ENCODE measurements at regions not wholly inside any gene's neighbourhood (a gene's known extent, or its start where the extent isn't known, plus 50 kb on each side); places are given as distances from the start of the nearest gene placed in this dataset.

DNA sequence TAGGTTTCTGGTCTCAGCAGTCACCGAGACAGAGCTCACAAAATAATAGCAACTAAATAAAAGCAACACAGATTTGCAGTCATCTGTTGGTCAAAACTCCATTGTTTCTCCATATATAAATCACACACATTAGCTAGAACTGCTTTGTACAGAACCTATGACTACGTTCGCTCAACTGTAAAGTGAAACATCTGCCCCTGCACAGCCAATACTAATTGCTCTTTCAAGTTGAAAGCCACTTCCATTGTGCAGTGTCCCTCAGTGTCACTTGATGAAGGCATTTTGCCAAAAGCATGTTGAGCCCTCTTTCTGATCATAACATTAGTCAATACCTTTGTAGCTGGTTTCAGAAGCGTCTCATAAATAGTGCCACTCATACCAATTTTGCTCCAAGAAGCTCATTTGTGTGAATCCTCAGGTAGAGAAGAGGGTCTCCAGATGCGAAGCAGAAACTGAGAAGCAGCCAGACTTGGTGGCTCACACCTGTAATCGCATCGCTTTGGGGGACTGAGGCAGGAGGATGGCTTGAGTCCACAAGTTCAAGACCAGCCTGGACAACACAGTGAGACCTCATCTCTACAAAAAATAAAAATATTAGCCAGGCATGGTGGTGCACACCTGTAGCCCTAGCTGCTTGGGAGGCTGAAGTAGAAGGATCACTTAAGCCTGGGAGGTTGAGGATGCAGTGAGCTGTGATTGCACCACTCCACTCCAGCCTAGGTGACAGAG is 68.9 kb downstream of the PERP start:
- no peaks in the 10 kb centered on the region for H3K36me3 ChIP-seq (ENCODE audit: insufficient read depth)
- H3K4me1 ChIP-seq (ENCODE audit: insufficient read depth), result no peaks in the 10 kb centered on the region
- H3K79me2 ChIP-seq (replicated peaks; ENCODE audit: insufficient read depth), result no peaks in the 10 kb centered on the region
- H3K27ac ChIP-seq (ENCODE audit: low read depth), result no peak overlapping the region
- Mint-ChIP-seq H3K27ac (no peak overlapping the region), H3K4me1 (no peaks in the 10 kb centered on the region), H3K36me3 (ENCODE audit: low read depth) (no peaks in the 10 kb centered on the region), H3K27me3 (ENCODE audit: insufficient read depth, low read depth, poor library complexity) (peaks cover 4% of the 10 kb centered on the region), H3K4me3 (no peak overlapping the region), H3K9me3 (peaks cover 3% of the 10 kb centered on the region; the same call in 2 of the 3 replicates)
- ATAC-seq, result no peak
- H3K4me2 ChIP-seq, result no peak overlapping the region
- no peaks in the 10 kb centered on the region for H3K27me3 ChIP-seq (ENCODE audit: insufficient read depth)
- DNase-seq (ENCODE audit: low spot score), result no peak
- TF ChIP-seq POLR2AphosphoS5 (IDR thresholded peaks at IDR 0.05; ENCODE audit: low read depth) (no peak), STAT1 (IDR thresholded peaks at IDR 0.05; ENCODE audit: unreplicated experiment) (no peak), CREB1 (CRISPR knock-in tag; IDR thresholded peaks at IDR 0.05; ENCODE audit: low read depth) (no peak), EZH2 (IDR thresholded peaks at IDR 0.05; ENCODE audit: low read depth, unreplicated experiment) (no peak), NANOG (IDR thresholded peaks at IDR 0.05; ENCODE audit: borderline replicate concordance) (no peak), ZNF114 (CRISPR knock-in tag; IDR thresholded peaks at IDR 0.05) (no peak), EZH2phosphoT487 (IDR thresholded peaks at IDR 0.05; ENCODE audit: unreplicated experiment) (no peak)
- TF ChIP-seq, protein P1, sequence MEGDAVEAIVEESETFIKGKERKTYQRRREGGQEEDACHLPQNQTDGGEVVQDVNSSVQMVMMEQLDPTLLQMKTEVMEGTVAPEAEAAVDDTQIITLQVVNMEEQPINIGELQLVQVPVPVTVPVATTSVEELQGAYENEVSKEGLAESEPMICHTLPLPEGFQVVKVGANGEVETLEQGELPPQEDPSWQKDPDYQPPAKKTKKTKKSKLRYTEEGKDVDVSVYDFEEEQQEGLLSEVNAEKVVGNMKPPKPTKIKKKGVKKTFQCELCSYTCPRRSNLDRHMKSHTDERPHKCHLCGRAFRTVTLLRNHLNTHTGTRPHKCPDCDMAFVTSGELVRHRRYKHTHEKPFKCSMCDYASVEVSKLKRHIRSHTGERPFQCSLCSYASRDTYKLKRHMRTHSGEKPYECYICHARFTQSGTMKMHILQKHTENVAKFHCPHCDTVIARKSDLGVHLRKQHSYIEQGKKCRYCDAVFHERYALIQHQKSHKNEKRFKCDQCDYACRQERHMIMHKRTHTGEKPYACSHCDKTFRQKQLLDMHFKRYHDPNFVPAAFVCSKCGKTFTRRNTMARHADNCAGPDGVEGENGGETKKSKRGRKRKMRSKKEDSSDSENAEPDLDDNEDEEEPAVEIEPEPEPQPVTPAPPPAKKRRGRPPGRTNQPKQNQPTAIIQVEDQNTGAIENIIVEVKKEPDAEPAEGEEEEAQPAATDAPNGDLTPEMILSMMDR (conservative IDR thresholded peaks at IDR 0.05; ENCODE audit: low read depth in 2 of 2), result no peak
- TF ChIP-seq, protein P2, sequence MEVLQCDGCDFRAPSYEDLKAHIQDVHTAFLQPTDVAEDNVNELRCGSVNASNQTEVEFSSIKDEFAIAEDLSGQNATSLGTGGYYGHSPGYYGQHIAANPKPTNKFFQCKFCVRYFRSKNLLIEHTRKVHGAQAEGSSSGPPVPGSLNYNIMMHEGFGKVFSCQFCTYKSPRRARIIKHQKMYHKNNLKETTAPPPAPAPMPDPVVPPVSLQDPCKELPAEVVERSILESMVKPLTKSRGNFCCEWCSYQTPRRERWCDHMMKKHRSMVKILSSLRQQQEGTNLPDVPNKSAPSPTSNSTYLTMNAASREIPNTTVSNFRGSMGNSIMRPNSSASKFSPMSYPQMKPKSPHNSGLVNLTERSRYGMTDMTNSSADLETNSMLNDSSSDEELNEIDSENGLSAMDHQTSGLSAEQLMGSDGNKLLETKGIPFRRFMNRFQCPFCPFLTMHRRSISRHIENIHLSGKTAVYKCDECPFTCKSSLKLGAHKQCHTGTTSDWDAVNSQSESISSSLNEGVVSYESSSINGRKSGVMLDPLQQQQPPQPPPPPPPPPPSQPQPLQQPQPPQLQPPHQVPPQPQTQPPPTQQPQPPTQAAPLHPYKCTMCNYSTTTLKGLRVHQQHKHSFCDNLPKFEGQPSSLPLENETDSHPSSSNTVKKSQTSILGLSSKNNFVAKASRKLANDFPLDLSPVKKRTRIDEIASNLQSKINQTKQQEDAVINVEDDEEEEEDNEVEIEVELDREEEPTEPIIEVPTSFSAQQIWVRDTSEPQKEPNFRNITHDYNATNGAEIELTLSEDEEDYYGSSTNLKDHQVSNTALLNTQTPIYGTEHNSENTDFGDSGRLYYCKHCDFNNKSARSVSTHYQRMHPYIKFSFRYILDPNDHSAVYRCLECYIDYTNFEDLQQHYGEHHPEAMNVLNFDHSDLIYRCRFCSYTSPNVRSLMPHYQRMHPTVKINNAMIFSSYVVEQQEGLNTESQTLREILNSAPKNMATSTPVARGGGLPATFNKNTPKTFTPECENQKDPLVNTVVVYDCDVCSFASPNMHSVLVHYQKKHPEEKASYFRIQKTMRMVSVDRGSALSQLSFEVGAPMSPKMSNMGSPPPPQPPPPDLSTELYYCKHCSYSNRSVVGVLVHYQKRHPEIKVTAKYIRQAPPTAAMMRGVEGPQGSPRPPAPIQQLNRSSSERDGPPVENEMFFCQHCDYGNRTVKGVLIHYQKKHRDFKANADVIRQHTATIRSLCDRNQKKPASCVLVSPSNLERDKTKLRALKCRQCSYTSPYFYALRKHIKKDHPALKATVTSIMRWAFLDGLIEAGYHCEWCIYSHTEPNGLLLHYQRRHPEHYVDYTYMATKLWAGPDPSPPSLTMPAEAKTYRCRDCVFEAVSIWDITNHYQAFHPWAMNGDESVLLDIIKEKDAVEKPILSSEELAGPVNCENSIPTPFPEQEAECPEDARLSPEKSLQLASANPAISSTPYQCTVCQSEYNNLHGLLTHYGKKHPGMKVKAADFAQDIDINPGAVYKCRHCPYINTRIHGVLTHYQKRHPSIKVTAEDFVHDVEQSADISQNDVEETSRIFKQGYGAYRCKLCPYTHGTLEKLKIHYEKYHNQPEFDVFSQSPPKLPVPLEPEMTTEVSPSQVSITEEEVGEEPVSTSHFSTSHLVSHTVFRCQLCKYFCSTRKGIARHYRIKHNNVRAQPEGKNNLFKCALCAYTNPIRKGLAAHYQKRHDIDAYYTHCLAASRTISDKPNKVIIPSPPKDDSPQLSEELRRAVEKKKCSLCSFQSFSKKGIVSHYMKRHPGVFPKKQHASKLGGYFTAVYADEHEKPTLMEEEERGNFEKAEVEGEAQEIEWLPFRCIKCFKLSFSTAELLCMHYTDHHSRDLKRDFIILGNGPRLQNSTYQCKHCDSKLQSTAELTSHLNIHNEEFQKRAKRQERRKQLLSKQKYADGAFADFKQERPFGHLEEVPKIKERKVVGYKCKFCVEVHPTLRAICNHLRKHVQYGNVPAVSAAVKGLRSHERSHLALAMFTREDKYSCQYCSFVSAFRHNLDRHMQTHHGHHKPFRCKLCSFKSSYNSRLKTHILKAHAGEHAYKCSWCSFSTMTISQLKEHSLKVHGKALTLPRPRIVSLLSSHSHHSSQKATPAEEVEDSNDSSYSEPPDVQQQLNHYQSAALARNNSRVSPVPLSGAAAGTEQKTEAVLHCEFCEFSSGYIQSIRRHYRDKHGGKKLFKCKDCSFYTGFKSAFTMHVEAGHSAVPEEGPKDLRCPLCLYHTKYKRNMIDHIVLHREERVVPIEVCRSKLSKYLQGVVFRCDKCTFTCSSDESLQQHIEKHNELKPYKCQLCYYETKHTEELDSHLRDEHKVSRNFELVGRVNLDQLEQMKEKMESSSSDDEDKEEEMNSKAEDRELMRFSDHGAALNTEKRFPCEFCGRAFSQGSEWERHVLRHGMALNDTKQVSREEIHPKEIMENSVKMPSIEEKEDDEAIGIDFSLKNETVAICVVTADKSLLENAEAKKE (CRISPR knock-in tag; IDR thresholded peaks at IDR 0.05), result no peak
- TF ChIP-seq, protein P3, sequence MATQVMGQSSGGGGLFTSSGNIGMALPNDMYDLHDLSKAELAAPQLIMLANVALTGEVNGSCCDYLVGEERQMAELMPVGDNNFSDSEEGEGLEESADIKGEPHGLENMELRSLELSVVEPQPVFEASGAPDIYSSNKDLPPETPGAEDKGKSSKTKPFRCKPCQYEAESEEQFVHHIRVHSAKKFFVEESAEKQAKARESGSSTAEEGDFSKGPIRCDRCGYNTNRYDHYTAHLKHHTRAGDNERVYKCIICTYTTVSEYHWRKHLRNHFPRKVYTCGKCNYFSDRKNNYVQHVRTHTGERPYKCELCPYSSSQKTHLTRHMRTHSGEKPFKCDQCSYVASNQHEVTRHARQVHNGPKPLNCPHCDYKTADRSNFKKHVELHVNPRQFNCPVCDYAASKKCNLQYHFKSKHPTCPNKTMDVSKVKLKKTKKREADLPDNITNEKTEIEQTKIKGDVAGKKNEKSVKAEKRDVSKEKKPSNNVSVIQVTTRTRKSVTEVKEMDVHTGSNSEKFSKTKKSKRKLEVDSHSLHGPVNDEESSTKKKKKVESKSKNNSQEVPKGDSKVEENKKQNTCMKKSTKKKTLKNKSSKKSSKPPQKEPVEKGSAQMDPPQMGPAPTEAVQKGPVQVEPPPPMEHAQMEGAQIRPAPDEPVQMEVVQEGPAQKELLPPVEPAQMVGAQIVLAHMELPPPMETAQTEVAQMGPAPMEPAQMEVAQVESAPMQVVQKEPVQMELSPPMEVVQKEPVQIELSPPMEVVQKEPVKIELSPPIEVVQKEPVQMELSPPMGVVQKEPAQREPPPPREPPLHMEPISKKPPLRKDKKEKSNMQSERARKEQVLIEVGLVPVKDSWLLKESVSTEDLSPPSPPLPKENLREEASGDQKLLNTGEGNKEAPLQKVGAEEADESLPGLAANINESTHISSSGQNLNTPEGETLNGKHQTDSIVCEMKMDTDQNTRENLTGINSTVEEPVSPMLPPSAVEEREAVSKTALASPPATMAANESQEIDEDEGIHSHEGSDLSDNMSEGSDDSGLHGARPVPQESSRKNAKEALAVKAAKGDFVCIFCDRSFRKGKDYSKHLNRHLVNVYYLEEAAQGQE (IDR thresholded peaks at IDR 0.05; ENCODE audit: unreplicated experiment), result no peak
- TF ChIP-seq, protein P4, sequence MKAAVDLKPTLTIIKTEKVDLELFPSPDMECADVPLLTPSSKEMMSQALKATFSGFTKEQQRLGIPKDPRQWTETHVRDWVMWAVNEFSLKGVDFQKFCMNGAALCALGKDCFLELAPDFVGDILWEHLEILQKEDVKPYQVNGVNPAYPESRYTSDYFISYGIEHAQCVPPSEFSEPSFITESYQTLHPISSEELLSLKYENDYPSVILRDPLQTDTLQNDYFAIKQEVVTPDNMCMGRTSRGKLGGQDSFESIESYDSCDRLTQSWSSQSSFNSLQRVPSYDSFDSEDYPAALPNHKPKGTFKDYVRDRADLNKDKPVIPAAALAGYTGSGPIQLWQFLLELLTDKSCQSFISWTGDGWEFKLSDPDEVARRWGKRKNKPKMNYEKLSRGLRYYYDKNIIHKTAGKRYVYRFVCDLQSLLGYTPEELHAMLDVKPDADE (IDR thresholded peaks at IDR 0.05), result no peak
- H3F3A ChIP-seq (replicated peaks; ENCODE audit: low read depth), result no peaks in the 10 kb centered on the region
- H2AFZ ChIP-seq, result no peak overlapping the region
- H3K4me3 ChIP-seq, result no peak overlapping the region
- 0 out of 2 replicates have a peak, but pooled peaks cover 3% of the 10 kb centered on the region for H3K9me2 ChIP-seq (ENCODE audit: insufficient read depth)
- H4K20me1 ChIP-seq (replicated peaks; ENCODE audit: insufficient read depth), result no peaks in the 10 kb centered on the region; the same call in 1 of the 2 replicates
